Cardiac muscle cell (in vitro differentiated cells and primary cell): ENCODE measurements at regions not wholly inside any gene's neighbourhood (a gene's known extent, or its start where the extent isn't known, plus 50 kb on each side); places are given as distances from the start of the nearest gene placed in this dataset.

ENCODE experiments used
- DNase-seq, 2 donors: peaks; one replicate each; pipeline versions ENCODE4 v3.0.0 to v3.0.0-alpha.2; 2010 to 2017; ENCODE audit warnings: low read depth in 1 of 2, low spot score in 1 of 2
- H3K27ac ChIP-seq: fragments of 200-600 bp; sonication (generic); 2 replicates; pipeline ENCODE4 v1.5.1; 2016
- H3K27me3 ChIP-seq: fragments of 200-600 bp; sonication (generic); 2 replicates; pipeline ENCODE4 v1.6.0; 2016; ENCODE audit warnings: control low read depth
- H3K36me3 ChIP-seq: fragments of 200-600 bp; sonication (generic); 2 replicates; pipeline ENCODE4 v1.5.1; 2016; ENCODE audit warnings: control low read depth
- H3K4me1 ChIP-seq: fragments of 200-600 bp; sonication (generic); 2 replicates; pipeline ENCODE4 v1.8.1; 2017; ENCODE audit warnings: low read depth, mild to moderate bottlenecking, mixed run types
- H3K4me3 ChIP-seq: fragments of 200-600 bp; sonication (generic); 2 replicates; pipeline ENCODE4 v1.5.1; 2016; ENCODE audit warnings: mild to moderate bottlenecking
- H3K9me3 ChIP-seq: fragments of 200-600 bp; sonication (generic); 2 replicates; pipeline ENCODE4 v1.5.1; 2017; ENCODE audit warnings: low read depth, mild to moderate bottlenecking, control low read depth
- CTCF ChIP-seq: IDR thresholded peaks from 2 replicates; pipeline ENCODE4 v1.5.1; 2012; ENCODE audit warnings: low read depth, mild to moderate bottlenecking, low read length

- Histone ChIP-seq H3K9me3 (no peaks in the 10 kb centered on the region), H3K36me3 (no peaks in the 10 kb centered on the region), H3K27ac (no peak overlapping the region), H3K4me1 (peaks cover 7% of the 10 kb centered on the region), H3K4me3 (no peak overlapping the region), H3K27me3 (no peaks in the 10 kb centered on the region)
- no peak for DNase-seq
- TF ChIP-seq CTCF, result no peak
These were observed 261.8 kb downstream of the PHF14 start for GRCh38 chr7:11235491-11235890.

GRCh38 chr7:11236680-11237079, 263.0 kb downstream of the PHF14 start:
- no peak for TF ChIP-seq CTCF
- Histone ChIP-seq H3K9me3 (no peaks in the 10 kb centered on the region), H3K4me1 (peaks cover 7% of the 10 kb centered on the region), H3K27me3 (no peaks in the 10 kb centered on the region), H3K36me3 (no peaks in the 10 kb centered on the region), H3K4me3 (no peak overlapping the region), H3K27ac (no peak overlapping the region)
- DNase-seq, result no peak

- H3K27me3 ChIP-seq, result no peaks in the 10 kb centered on the region
- H3K36me3 ChIP-seq, result no peaks in the 10 kb centered on the region
- DNase-seq, result no peak
- H3K27ac ChIP-seq, result no peak overlapping the region
- H3K9me3 ChIP-seq, result no peaks in the 10 kb centered on the region
- H3K4me3 ChIP-seq, result no peak overlapping the region
- no peak for TF ChIP-seq CTCF
- H3K4me1 ChIP-seq, result peaks cover 7% of the 10 kb centered on the region
These were observed 264.1 kb downstream of the PHF14 start for GRCh38 chr7:11237742-11238141.

GRCh38 chr7:11239316-11239715, 265.6 kb downstream of the PHF14 start:
- Histone ChIP-seq H3K36me3 (no peaks in the 10 kb centered on the region), H3K27me3 (no peaks in the 10 kb centered on the region), H3K4me3 (no peak overlapping the region), H3K4me1 (peaks cover 6% of the 10 kb centered on the region), H3K9me3 (no peaks in the 10 kb centered on the region), H3K27ac (no peak overlapping the region)
- DNase-seq, result no peak
- no peak for TF ChIP-seq CTCF

GRCh38 chr7:11243739-11244138, 270.1 kb downstream of the PHF14 start:
- no peak for TF ChIP-seq CTCF
- no peaks in the 10 kb centered on the region for H3K36me3 ChIP-seq
- H3K4me1 ChIP-seq, result no peaks in the 10 kb centered on the region
- DNase-seq, result no peak
- H3K4me3 ChIP-seq, result no peak overlapping the region
- no peak overlapping the region for H3K27ac ChIP-seq
- no peaks in the 10 kb centered on the region for H3K9me3 ChIP-seq
- H3K27me3 ChIP-seq, result no peaks in the 10 kb centered on the region

GRCh38 chr7:11244149-11244548, 270.5 kb downstream of the PHF14 start:
- no peak for DNase-seq
- no peaks in the 10 kb centered on the region for H3K4me1 ChIP-seq

More at GRCh38 chr7:11244149-11244548, 270.5 kb downstream of the PHF14 start:
- Histone ChIP-seq H3K36me3 (no peaks in the 10 kb centered on the region), H3K9me3 (no peaks in the 10 kb centered on the region), H3K27ac (no peak overlapping the region), H3K27me3 (no peaks in the 10 kb centered on the region), H3K4me3 (no peak overlapping the region)
- TF ChIP-seq CTCF, result no peak
